ENCODE measurements at regions not wholly inside any gene's neighbourhood (a gene's known extent, or its start where the extent isn't known, plus 50 kb on each side); places are given as distances from the start of the nearest gene placed in this dataset.

DNA sequence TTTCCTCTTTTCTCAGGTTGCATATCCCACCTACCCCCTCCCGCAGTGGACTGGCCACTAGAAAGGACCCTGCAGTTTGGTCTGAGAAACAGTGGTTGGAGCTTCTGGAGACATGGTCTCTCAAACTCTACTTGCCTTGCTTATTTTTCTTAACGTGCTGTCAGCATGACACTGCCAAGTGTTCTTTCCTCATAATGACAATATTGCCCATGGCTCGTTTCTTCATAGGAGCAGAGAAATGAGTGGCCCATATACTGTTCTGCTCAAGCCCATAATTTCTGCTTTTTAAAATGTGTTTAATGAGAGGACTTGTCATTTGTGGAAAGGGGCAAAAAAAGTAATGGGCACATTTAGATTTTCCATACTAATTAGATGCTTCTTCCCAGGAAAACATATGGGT lies 828.7 kb downstream of the BCL11A start:
- TF ChIP-seq Cebpa-rat (IDR thresholded peaks at IDR 0.05): no peak
- no peaks in the 10 kb centered on the region for H3K9me3 ChIP-seq
- no peaks in the 10 kb centered on the region for H3K36me3 ChIP-seq
- H3K4me2 ChIP-seq: no peak overlapping the region
- no peaks in the 10 kb centered on the region for H3K27me3 ChIP-seq
- H4K20me1 ChIP-seq: no peaks in the 10 kb centered on the region
- no peak overlapping the region for H3K27ac ChIP-seq
- H3K4me1 ChIP-seq: no peaks in the 10 kb centered on the region
- no peak overlapping the region for H3K9ac ChIP-seq
- H3K4me3 ChIP-seq: no peak overlapping the region

DNA sequence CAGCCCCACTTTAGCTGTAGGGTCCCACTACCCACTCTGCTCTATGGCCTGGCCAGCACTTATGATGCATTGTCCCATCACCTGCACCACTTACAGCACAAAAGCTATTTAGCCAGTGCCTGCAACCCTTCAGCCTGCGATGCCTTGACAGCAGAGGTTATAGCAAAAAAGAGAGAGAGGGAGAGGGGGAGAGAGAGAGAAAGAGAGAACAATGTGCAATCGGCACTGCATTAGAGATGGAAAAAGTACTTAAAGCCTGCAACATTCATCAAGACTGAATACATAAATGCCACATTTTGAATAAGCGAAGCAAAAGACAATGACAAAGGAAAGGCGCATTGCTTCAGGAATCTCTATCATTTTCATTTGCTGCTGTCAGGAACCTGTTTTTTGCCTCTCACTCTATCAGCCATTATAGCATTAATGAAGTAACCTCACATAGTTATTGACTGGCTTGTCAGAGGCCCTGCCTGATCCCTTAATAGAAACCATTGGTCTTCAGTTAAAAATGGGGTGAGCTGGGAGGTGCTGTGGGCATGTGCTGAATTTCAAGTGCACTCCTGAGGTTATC lies 833.1 kb downstream of the BCL11A start:
- Histone ChIP-seq H3K9ac (no peak overlapping the region), H4K20me1 (no peaks in the 10 kb centered on the region), H3K27me3 (no peaks in the 10 kb centered on the region), H3K4me1 (no peaks in the 10 kb centered on the region), H3K4me2 (no peak overlapping the region), H3K9me3 (no peaks in the 10 kb centered on the region), H3K27ac (no peak overlapping the region), H3K4me3 (no peak overlapping the region), H3K36me3 (no peaks in the 10 kb centered on the region)
- TF ChIP-seq Cebpa-rat (IDR thresholded peaks at IDR 0.05): no peak

DNA sequence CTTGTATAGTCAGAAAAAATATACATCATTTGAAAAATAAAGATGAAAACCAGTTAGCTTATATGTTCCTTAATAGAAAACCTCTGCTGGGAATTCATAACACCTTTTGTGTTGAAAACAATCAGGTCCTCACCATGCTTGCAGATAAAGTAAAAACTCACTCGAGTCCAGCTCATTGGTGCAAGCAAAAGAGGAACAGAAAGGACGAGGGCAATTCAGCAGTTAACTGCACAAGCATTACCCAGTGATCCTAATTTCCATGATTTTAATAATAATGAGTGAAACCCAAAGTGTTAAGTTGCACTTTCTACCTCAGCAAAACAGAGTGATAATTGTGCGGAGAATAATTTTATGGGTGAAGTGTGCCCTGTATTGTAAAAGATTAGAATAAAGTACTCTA lies 839.9 kb downstream of the BCL11A start:
- H3K4me2 ChIP-seq: no peak overlapping the region
- no peak overlapping the region for H3K4me3 ChIP-seq
- no peak overlapping the region for H3K27ac ChIP-seq
- H3K9me3 ChIP-seq: no peaks in the 10 kb centered on the region
- H3K27me3 ChIP-seq: no peaks in the 10 kb centered on the region
- no peak for TF ChIP-seq Cebpa-rat (IDR thresholded peaks at IDR 0.05)
- no peaks in the 10 kb centered on the region for H3K36me3 ChIP-seq
- no peaks in the 10 kb centered on the region for H3K4me1 ChIP-seq
- no peaks in the 10 kb centered on the region for H4K20me1 ChIP-seq
- no peak overlapping the region for H3K9ac ChIP-seq

DNA sequence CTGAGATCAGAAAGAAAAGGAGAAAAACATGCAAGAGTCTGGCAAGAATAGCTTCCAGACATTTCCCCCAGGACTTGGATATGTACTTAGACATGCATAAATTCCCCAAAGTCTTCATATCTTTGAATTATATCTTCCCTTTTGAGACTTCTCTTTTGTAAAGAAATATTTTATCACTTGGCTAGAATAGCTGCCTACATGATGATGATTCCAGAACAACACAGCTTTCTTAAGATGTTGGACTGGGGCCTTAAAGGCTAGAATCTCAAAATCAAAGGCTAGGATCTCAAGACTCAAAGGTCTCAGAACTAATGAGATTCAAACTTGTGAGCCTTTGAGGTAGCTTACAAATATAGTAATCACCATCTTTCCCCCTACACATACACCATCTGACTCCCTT lies 842.3 kb downstream of the BCL11A start:
- Histone ChIP-seq H4K20me1 (no peaks in the 10 kb centered on the region), H3K27ac (no peak overlapping the region), H3K36me3 (no peaks in the 10 kb centered on the region), H3K27me3 (no peaks in the 10 kb centered on the region), H3K4me2 (no peak overlapping the region), H3K4me3 (no peak overlapping the region), H3K9ac (no peak overlapping the region), H3K4me1 (no peaks in the 10 kb centered on the region), H3K9me3 (no peaks in the 10 kb centered on the region)
- no peak for TF ChIP-seq Cebpa-rat (IDR thresholded peaks at IDR 0.05)

- no peak overlapping the region for H3K4me2 ChIP-seq
- no peak overlapping the region for H3K9ac ChIP-seq
- no peak overlapping the region for H3K27ac ChIP-seq
- no peaks in the 10 kb centered on the region for H3K27me3 ChIP-seq
- no peaks in the 10 kb centered on the region for H3K36me3 ChIP-seq
- peaks cover 12% of the 10 kb centered on the region; the same call in 1 of the 2 replicates for H3K9me3 ChIP-seq
- no peaks in the 10 kb centered on the region for H4K20me1 ChIP-seq
- no peak overlapping the region for H3K4me3 ChIP-seq
- H3K4me1 ChIP-seq: no peaks in the 10 kb centered on the region
- TF ChIP-seq Cebpa-rat (IDR thresholded peaks at IDR 0.05): no peak
These were observed 846.7 kb downstream of the BCL11A start for GRCh38 chr2:59706729-59707128.

- no peak overlapping the region for H3K4me2 ChIP-seq
- no peaks in the 10 kb centered on the region for H3K4me1 ChIP-seq
- no peaks in the 10 kb centered on the region for H4K20me1 ChIP-seq
- H3K9me3 ChIP-seq: peaks cover 12% of the 10 kb centered on the region; the same call in 1 of the 2 replicates
- no peaks in the 10 kb centered on the region for H3K36me3 ChIP-seq
- no peaks in the 10 kb centered on the region for H3K27me3 ChIP-seq
- H3K27ac ChIP-seq: no peak overlapping the region
- no peak overlapping the region for H3K4me3 ChIP-seq
- TF ChIP-seq Cebpa-rat (IDR thresholded peaks at IDR 0.05): no peak
- H3K9ac ChIP-seq: no peak overlapping the region
These were observed 849.7 kb downstream of the BCL11A start for GRCh38 chr2:59703796-59704195.

DNA sequence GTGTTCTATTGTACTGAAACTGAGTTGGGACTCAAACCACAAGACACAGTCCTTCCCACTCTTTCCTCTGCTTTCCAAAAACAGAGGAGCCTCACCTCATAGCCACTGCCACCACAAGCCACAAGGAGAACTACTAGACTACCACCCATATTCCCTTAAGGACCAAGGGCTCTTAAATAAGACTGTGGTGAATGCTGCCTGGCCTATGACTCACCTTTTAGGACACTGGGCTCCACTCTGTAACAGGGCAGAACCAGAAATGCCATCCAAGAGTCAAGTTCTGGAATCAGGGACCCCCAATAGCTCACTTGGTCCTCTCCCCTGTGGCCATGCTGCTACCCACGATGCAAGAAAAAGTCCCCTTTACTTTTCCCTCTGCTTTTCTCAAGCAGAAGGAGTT lies 851.4 kb downstream of the BCL11A start:
- no peak overlapping the region for H3K9ac ChIP-seq
- H3K4me2 ChIP-seq: no peak overlapping the region
- H3K27ac ChIP-seq: no peak overlapping the region
- H3K4me1 ChIP-seq: no peaks in the 10 kb centered on the region
- TF ChIP-seq Cebpa-rat (IDR thresholded peaks at IDR 0.05): no peak
- no peak overlapping the region for H3K4me3 ChIP-seq
- H3K27me3 ChIP-seq: no peaks in the 10 kb centered on the region
- peaks cover 12% of the 10 kb centered on the region; the same call in 1 of the 2 replicates for H3K9me3 ChIP-seq
- H3K36me3 ChIP-seq: no peaks in the 10 kb centered on the region
- no peaks in the 10 kb centered on the region for H4K20me1 ChIP-seq

GRCh38 chr2:59701271-59701994 lies 852.0 kb downstream of the BCL11A start:
- Histone ChIP-seq H3K4me3 (no peak overlapping the region), H3K9me3 (peaks cover 12% of the 10 kb centered on the region; the same call in 1 of the 2 replicates), H3K4me2 (no peak overlapping the region), H3K36me3 (no peaks in the 10 kb centered on the region), H3K9ac (no peak overlapping the region), H3K27ac (no peak overlapping the region), H4K20me1 (no peaks in the 10 kb centered on the region), H3K4me1 (no peaks in the 10 kb centered on the region), H3K27me3 (no peaks in the 10 kb centered on the region)
- TF ChIP-seq Cebpa-rat (IDR thresholded peaks at IDR 0.05): no peak

DNA sequence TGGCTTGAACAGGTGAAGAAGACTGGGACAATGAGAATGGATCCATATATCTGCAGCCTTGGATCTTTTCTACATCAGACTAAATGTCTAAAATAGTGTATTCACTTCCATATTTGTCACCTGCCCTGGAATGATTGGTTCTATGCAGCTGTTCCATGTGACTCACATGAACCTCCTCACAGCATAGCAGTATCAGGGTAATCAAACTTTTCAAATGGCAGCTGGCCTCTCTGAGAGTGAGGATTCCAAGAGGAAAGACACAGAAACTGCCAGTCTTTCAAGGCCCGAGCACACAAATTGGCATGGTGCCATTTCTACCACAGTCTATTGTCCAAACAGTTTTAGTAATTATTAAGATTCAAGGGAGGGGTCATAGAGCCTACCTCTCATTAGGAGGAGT lies 859.3 kb downstream of the BCL11A start:
- H3K27me3 ChIP-seq: no peaks in the 10 kb centered on the region
- no peak overlapping the region for H3K4me2 ChIP-seq
- H4K20me1 ChIP-seq: no peaks in the 10 kb centered on the region
- no peak overlapping the region for H3K9ac ChIP-seq
- H3K27ac ChIP-seq: no peak overlapping the region
- peaks cover 3% of the 10 kb centered on the region; the same call in 1 of the 2 replicates for H3K9me3 ChIP-seq
- H3K36me3 ChIP-seq: no peaks in the 10 kb centered on the region
- H3K4me3 ChIP-seq: no peak overlapping the region
- TF ChIP-seq Cebpa-rat (IDR thresholded peaks at IDR 0.05): no peak
- H3K4me1 ChIP-seq: no peaks in the 10 kb centered on the region

GRCh38 chr2:59693231-59693959 lies 860.1 kb downstream of the BCL11A start:
- Histone ChIP-seq H3K4me2 (no peak overlapping the region), H3K27me3 (no peaks in the 10 kb centered on the region), H3K4me1 (no peaks in the 10 kb centered on the region), H3K9me3 (peaks cover 3% of the 10 kb centered on the region; the same call in 1 of the 2 replicates), H3K27ac (no peak overlapping the region), H3K36me3 (no peaks in the 10 kb centered on the region), H4K20me1 (no peaks in the 10 kb centered on the region), H3K9ac (no peak overlapping the region), H3K4me3 (no peak overlapping the region)
- no peak for TF ChIP-seq Cebpa-rat (IDR thresholded peaks at IDR 0.05)
